ENCODE measurements at regions not wholly inside any gene's neighbourhood (a gene's known extent, or its start where the extent isn't known, plus 50 kb on each side); places are given as distances from the start of the nearest gene placed in this dataset.

- Histone ChIP-seq H3K23ac (ENCODE audit: low read length in 2 of 2) (no peak overlapping the region), H2AK5ac (ENCODE audit: low read length, severe bottlenecking) (no peak overlapping the region), H3K14ac (ENCODE audit: low read length in 2 of 2) (no peak overlapping the region), H3K79me1 (replicated peaks; ENCODE audit: low read length, poor library complexity, severe bottlenecking) (no peaks in the 10 kb centered on the region), H3K4me1 (ENCODE audit: control insufficient read depth, insufficient read depth, low read depth, low read length) (no peaks in the 10 kb centered on the region), H3K4ac (ENCODE audit: low read depth in 1 of 2, low read length in 2 of 2) (no peak overlapping the region), H3K36me3 (ENCODE audit: control insufficient read depth in 1 of 2, insufficient read depth in 2 of 2, low read depth in 1 of 2, low read length in 2 of 2) (no peaks in the 10 kb centered on the region), H2BK12ac (ENCODE audit: low read length in 2 of 2) (no peak overlapping the region), H2BK15ac (ENCODE audit: low read depth, poor library complexity, severe bottlenecking) (no peak overlapping the region), H2BK120ac (ENCODE audit: low read depth, low read length) (no peak overlapping the region), H2BK5ac (ENCODE audit: low read depth, low read length, poor library complexity, severe bottlenecking) (no peak overlapping the region), H3K27me3 (ENCODE audit: control insufficient read depth in 1 of 2, insufficient read depth in 1 of 2, low read length in 2 of 2) (no peaks in the 10 kb centered on the region), H4K8ac (ENCODE audit: low read length) (no peak overlapping the region), H3K27ac (ENCODE audit: low read length, poor library complexity, severe bottlenecking) (no peak overlapping the region), H4K91ac (ENCODE audit: low read length) (no peak overlapping the region), H3K9ac (ENCODE audit: low read length) (no peak overlapping the region), H3K18ac (ENCODE audit: low read depth in 1 of 2, low read length in 2 of 2) (no peak overlapping the region), H3K4me2 (ENCODE audit: low read length, poor library complexity, severe bottlenecking) (no peak overlapping the region), H2AFZ (ENCODE audit: low read depth, low read length) (no peak overlapping the region), H3K9me3 (ENCODE audit: control insufficient read depth, low read length) (no peaks in the 10 kb centered on the region), H3K4me3 (ENCODE audit: insufficient read depth in 1 of 2, low read depth in 1 of 2, low read length in 2 of 2) (no peak overlapping the region)
- no peak for DNase-seq
- 91% methylated on average over 1 of the region's 2 CpGs for WGBS
These were observed 524.8 kb upstream of the KLF4 start for GRCh38 chr9:108014353-108014752.

GRCh38 chr9:108012886-108013665, 523.5 kb upstream of the KLF4 start:
- no peak overlapping the region for H2BK120ac ChIP-seq (ENCODE audit: low read depth, low read length)
- no peak for DNase-seq
- H3K9ac ChIP-seq (ENCODE audit: low read length), result no peak overlapping the region
- WGBS, result 91% methylated on average over 3 of the region's 3 CpGs
- no peaks in the 10 kb centered on the region for H3K27me3 ChIP-seq (ENCODE audit: control insufficient read depth in 1 of 2, insufficient read depth in 1 of 2, low read length in 2 of 2)
- H3K4ac ChIP-seq (ENCODE audit: low read depth in 1 of 2, low read length in 2 of 2), result no peak overlapping the region
- H3K79me1 ChIP-seq (replicated peaks; ENCODE audit: low read length, poor library complexity, severe bottlenecking), result no peaks in the 10 kb centered on the region
- no peaks in the 10 kb centered on the region for H3K9me3 ChIP-seq (ENCODE audit: control insufficient read depth, low read length)
- no peak overlapping the region for H2AFZ ChIP-seq (ENCODE audit: low read depth, low read length)
- no peak overlapping the region for H4K91ac ChIP-seq (ENCODE audit: low read length)
- H3K18ac ChIP-seq (ENCODE audit: low read depth in 1 of 2, low read length in 2 of 2), result no peak overlapping the region
- H2BK5ac ChIP-seq (ENCODE audit: low read depth, low read length, poor library complexity, severe bottlenecking), result no peak overlapping the region
- H3K4me2 ChIP-seq (ENCODE audit: low read length, poor library complexity, severe bottlenecking), result no peak overlapping the region
- H2BK12ac ChIP-seq (ENCODE audit: low read length in 2 of 2), result no peak overlapping the region
- H3K4me1 ChIP-seq (ENCODE audit: control insufficient read depth, insufficient read depth, low read depth, low read length), result no peaks in the 10 kb centered on the region
- no peak overlapping the region for H3K27ac ChIP-seq (ENCODE audit: low read length, poor library complexity, severe bottlenecking)
- H3K36me3 ChIP-seq (ENCODE audit: control insufficient read depth in 1 of 2, insufficient read depth in 2 of 2, low read depth in 1 of 2, low read length in 2 of 2), result no peaks in the 10 kb centered on the region
- no peak overlapping the region for H4K8ac ChIP-seq (ENCODE audit: low read length)
- H3K14ac ChIP-seq (ENCODE audit: low read length in 2 of 2), result no peak overlapping the region
- H2BK15ac ChIP-seq (ENCODE audit: low read depth, poor library complexity, severe bottlenecking), result no peak overlapping the region
- no peak overlapping the region for H2AK5ac ChIP-seq (ENCODE audit: low read length, severe bottlenecking)
- H3K23ac ChIP-seq (ENCODE audit: low read length in 2 of 2), result no peak overlapping the region
- no peak overlapping the region for H3K4me3 ChIP-seq (ENCODE audit: insufficient read depth in 1 of 2, low read depth in 1 of 2, low read length in 2 of 2)

- Histone ChIP-seq H3K4ac (ENCODE audit: low read depth in 1 of 2, low read length in 2 of 2) (no peak overlapping the region), H2AFZ (ENCODE audit: low read depth, low read length) (no peak overlapping the region), H4K8ac (ENCODE audit: low read length) (no peak overlapping the region), H3K4me1 (ENCODE audit: control insufficient read depth, insufficient read depth, low read depth, low read length) (no peaks in the 10 kb centered on the region), H2BK15ac (ENCODE audit: low read depth, poor library complexity, severe bottlenecking) (no peak overlapping the region), H3K36me3 (ENCODE audit: control insufficient read depth in 1 of 2, insufficient read depth in 2 of 2, low read depth in 1 of 2, low read length in 2 of 2) (no peaks in the 10 kb centered on the region), H3K14ac (ENCODE audit: low read length in 2 of 2) (no peak overlapping the region), H3K27me3 (ENCODE audit: control insufficient read depth in 1 of 2, insufficient read depth in 1 of 2, low read length in 2 of 2) (no peaks in the 10 kb centered on the region), H4K91ac (ENCODE audit: low read length) (no peak overlapping the region), H3K4me2 (ENCODE audit: low read length, poor library complexity, severe bottlenecking) (no peak overlapping the region), H3K4me3 (ENCODE audit: insufficient read depth in 1 of 2, low read depth in 1 of 2, low read length in 2 of 2) (no peak overlapping the region), H2BK12ac (ENCODE audit: low read length in 2 of 2) (no peak overlapping the region), H3K18ac (ENCODE audit: low read depth in 1 of 2, low read length in 2 of 2) (no peak overlapping the region), H2BK120ac (ENCODE audit: low read depth, low read length) (no peak overlapping the region), H2BK5ac (ENCODE audit: low read depth, low read length, poor library complexity, severe bottlenecking) (no peak overlapping the region), H3K79me1 (replicated peaks; ENCODE audit: low read length, poor library complexity, severe bottlenecking) (no peaks in the 10 kb centered on the region), H3K23ac (ENCODE audit: low read length in 2 of 2) (no peak overlapping the region), H3K9me3 (ENCODE audit: control insufficient read depth, low read length) (no peaks in the 10 kb centered on the region), H3K27ac (ENCODE audit: low read length, poor library complexity, severe bottlenecking) (no peak overlapping the region), H2AK5ac (ENCODE audit: low read length, severe bottlenecking) (no peak overlapping the region), H3K9ac (ENCODE audit: low read length) (no peak overlapping the region)
- 93% methylated on average over 4 of the region's 4 CpGs for WGBS
- DNase-seq, result no peak
These were observed 522.8 kb upstream of the KLF4 start for GRCh38 chr9:108012405-108012804.

- H3K9ac ChIP-seq (ENCODE audit: low read length), result no peak overlapping the region
- no peak overlapping the region for H3K4ac ChIP-seq (ENCODE audit: low read depth in 1 of 2, low read length in 2 of 2)
- H2AFZ ChIP-seq (ENCODE audit: low read depth, low read length), result no peak overlapping the region
- DNase-seq, result no peak
- no peaks in the 10 kb centered on the region for H3K4me1 ChIP-seq (ENCODE audit: control insufficient read depth, insufficient read depth, low read depth, low read length)
- H3K14ac ChIP-seq (ENCODE audit: low read length in 2 of 2), result no peak overlapping the region
- no peak overlapping the region for H3K4me2 ChIP-seq (ENCODE audit: low read length, poor library complexity, severe bottlenecking)
- no peak overlapping the region for H2BK120ac ChIP-seq (ENCODE audit: low read depth, low read length)
- H2BK12ac ChIP-seq (ENCODE audit: low read length in 2 of 2), result no peak overlapping the region
- no peak overlapping the region for H3K23ac ChIP-seq (ENCODE audit: low read length in 2 of 2)
- no peak overlapping the region for H4K8ac ChIP-seq (ENCODE audit: low read length)
- H4K91ac ChIP-seq (ENCODE audit: low read length), result no peak overlapping the region
- H2BK15ac ChIP-seq (ENCODE audit: low read depth, poor library complexity, severe bottlenecking), result no peak overlapping the region
- no peak overlapping the region for H3K18ac ChIP-seq (ENCODE audit: low read depth in 1 of 2, low read length in 2 of 2)
- no peak overlapping the region for H3K27ac ChIP-seq (ENCODE audit: low read length, poor library complexity, severe bottlenecking)
- H2BK5ac ChIP-seq (ENCODE audit: low read depth, low read length, poor library complexity, severe bottlenecking), result no peak overlapping the region
- no peak overlapping the region for H3K4me3 ChIP-seq (ENCODE audit: insufficient read depth in 1 of 2, low read depth in 1 of 2, low read length in 2 of 2)
- no peaks in the 10 kb centered on the region for H3K9me3 ChIP-seq (ENCODE audit: control insufficient read depth, low read length)
- H3K79me1 ChIP-seq (replicated peaks; ENCODE audit: low read length, poor library complexity, severe bottlenecking), result no peaks in the 10 kb centered on the region
- WGBS, result 88% methylated on average over 5 of the region's 5 CpGs
- H3K27me3 ChIP-seq (ENCODE audit: control insufficient read depth in 1 of 2, insufficient read depth in 1 of 2, low read length in 2 of 2), result peaks cover 0 to 5% of the 10 kb centered on the region in 2 experiments
- H2AK5ac ChIP-seq (ENCODE audit: low read length, severe bottlenecking), result no peak overlapping the region
- H3K36me3 ChIP-seq (ENCODE audit: control insufficient read depth in 1 of 2, insufficient read depth in 2 of 2, low read depth in 1 of 2, low read length in 2 of 2), result no peaks in the 10 kb centered on the region
These were observed 514.0 kb upstream of the KLF4 start for GRCh38 chr9:108003526-108003925.
